Aorta (tissue), 5 donors: ENCODE measurements at regions not wholly inside any gene's neighbourhood (a gene's known extent, or its start where the extent isn't known, plus 50 kb on each side); places are given as distances from the start of the nearest gene placed in this dataset.
"Not testable (repeated sequence)": the region's sequence is repeated elsewhere in the genome, so short reads cannot be mapped to it uniquely, and the experiment has no call there.

Experiments
- ATAC-seq: fragments of 200-7000 bp; cut with Tn5 transposase; one replicate; pipeline ENCODE4 v1.9.1; 2022; ENCODE audit warnings: moderate library complexity; ENCODE audit not compliant: low FRiP score
- DNase-seq, 2 donors: peaks; one replicate each; pipeline ENCODE4 v3.0.0-alpha.2; 2020
- H3K27ac ChIP-seq, 2 donors: one replicate each; pipeline ENCODE4 v1.5.1; 2013; ENCODE audit warnings: low read length in 2 of 2, mild to moderate bottlenecking in 2 of 2, moderate library complexity in 2 of 2, control low read depth in 1 of 2, inconsistent platforms in 1 of 2, low read depth in 1 of 2
- H3K27me3 ChIP-seq, 2 donors: one replicate each; pipeline ENCODE4 v1.6.1; 2013; ENCODE audit warnings: control low read depth in 1 of 2, low read length in 1 of 2, mild to moderate bottlenecking in 1 of 2, moderate library complexity in 1 of 2; ENCODE audit not compliant: insufficient read depth in 2 of 2, control insufficient read depth in 1 of 2
- H3K36me3 ChIP-seq, 2 donors: one replicate each; pipeline ENCODE4 v1.6.1; 2013; ENCODE audit warnings: control low read depth in 1 of 2, low read length in 1 of 2, mild to moderate bottlenecking in 1 of 2; ENCODE audit not compliant: insufficient read depth in 2 of 2, control insufficient read depth in 1 of 2
- H3K4me1 ChIP-seq, 2 donors: one replicate each; pipeline ENCODE4 v1.6.1; 2013; ENCODE audit warnings: low read length in 2 of 2, control low read depth in 1 of 2, mild to moderate bottlenecking in 1 of 2, moderate library complexity in 1 of 2; ENCODE audit not compliant: insufficient read depth in 2 of 2, control insufficient read depth in 1 of 2
- H3K4me3 ChIP-seq, 2 donors: one replicate each; pipeline ENCODE4 v1.5.1; 2013; ENCODE audit warnings: low read length in 2 of 2, control low read depth in 1 of 2, mild to moderate bottlenecking in 1 of 2
- H3K9me3 ChIP-seq: one replicate; pipeline ENCODE4 v1.6.1; 2013; ENCODE audit warnings: mild to moderate bottlenecking, low read length; ENCODE audit not compliant: control insufficient read depth
- WGBS, 2 donors: extraction: QIAGEN DNeasy Blood & Tissue Kit; methylation state at CpG; one replicate each; pipeline ENCODE4 v1.1.7; 2013; 5-methylcytosine and 5-hydroxymethylcytosine counted together
- intact Hi-C, 2 donors: fragments of 100-400 bp; cut with DNase I; formaldehyde crosslinking; loops; one replicate each; pipeline versions ENCODE4 v1.14.2 to v1.15.0; 2022
- donor health status: healthy with polysubstance abuse.
- donor health status: Bipolar disorder and iron deficiency.
- donor health status: DM: no; HTN: no; CAD: no.
- donor health status: DM: no; HTN: no; CAD: no.
- donor health status: DM: yes; HTN: yes; CAD: no.

GRCh38 chrX:99988532-99988931 lies 421.5 kb downstream of the PCDH19 start:
- WGBS, 2 donors, result 75 to 78% methylated on average over 3 of the region's 3 CpGs
- intact Hi-C loops, H3K27ac ChIP-seq, H3K4me1 ChIP-seq, H3K27me3 ChIP-seq, ATAC-seq, H3K9me3 ChIP-seq, H3K4me3 ChIP-seq, H3K36me3 ChIP-seq, DNase-seq: not testable (repeated sequence)

- no peak for DNase-seq
- H3K4me1 ChIP-seq, result no peaks in the 10 kb centered on the region
- H3K9me3 ChIP-seq, result no peaks in the 10 kb centered on the region
- ATAC-seq, result no peak
- intact Hi-C loops, result no loop called here
- no peaks in the 10 kb centered on the region for H3K27me3 ChIP-seq
- H3K4me3 ChIP-seq, result no peak overlapping the region
- H3K36me3 ChIP-seq, result no peaks in the 10 kb centered on the region
- WGBS, 2 donors, result 64 to 72% methylated on average over 3 of the region's 3 CpGs
- H3K27ac ChIP-seq, result no peak overlapping the region
Observed at GRCh38 chrX:99973572-99974226, 436.4 kb downstream of the PCDH19 start.

- no peak overlapping the region for H3K4me3 ChIP-seq
- H3K36me3 ChIP-seq, result no peaks in the 10 kb centered on the region
- H3K4me1 ChIP-seq, result no peaks in the 10 kb centered on the region
- DNase-seq (no peak), ATAC-seq (no peak)
- WGBS, 2 donors, result 35 to 50% methylated on average over 15 of the region's 15 CpGs
- intact Hi-C loops, result no loop called here
- no peaks in the 10 kb centered on the region for H3K27me3 ChIP-seq
- H3K27ac ChIP-seq, result no peak overlapping the region
- H3K9me3 ChIP-seq, result no peaks in the 10 kb centered on the region
Observed at GRCh38 chrX:99939883-99940232, 470.2 kb downstream of the PCDH19 start.

- WGBS, 2 donors, result 34 to 36% methylated on average over 29 of the region's 29 CpGs
- ATAC-seq, H3K27ac ChIP-seq, intact Hi-C loops, H3K36me3 ChIP-seq, H3K4me1 ChIP-seq, H3K9me3 ChIP-seq, H3K27me3 ChIP-seq, H3K4me3 ChIP-seq: not testable (repeated sequence)
- peak in 1 of 2 donors; percentile 70 for DNase-seq
Observed at GRCh38 chrX:99939206-99939882, 470.7 kb downstream of the PCDH19 start.

GRCh38 chrX:99938464-99938863 lies 471.6 kb downstream of the PCDH19 start:
- WGBS, 2 donors, result 81 to 88% methylated on average over 10 of the region's 10 CpGs
- H3K9me3 ChIP-seq, result no peaks in the 10 kb centered on the region
- H3K27me3 ChIP-seq, result no peaks in the 10 kb centered on the region
- H3K4me3 ChIP-seq, result no peak overlapping the region
- intact Hi-C loops, result no loop called here
- no peaks in the 10 kb centered on the region for H3K36me3 ChIP-seq
- peak in 1 of 2 donors; percentile 42 for DNase-seq
- no peak overlapping the region for H3K27ac ChIP-seq
- no peaks in the 10 kb centered on the region for H3K4me1 ChIP-seq
- no peak for ATAC-seq

GRCh38 chrX:99933865-99934264 lies 476.2 kb downstream of the PCDH19 start:
- Histone ChIP-seq H3K27ac (no peak overlapping the region), H3K4me1 (no peaks in the 10 kb centered on the region), H3K36me3 (no peaks in the 10 kb centered on the region), H3K27me3 (no peaks in the 10 kb centered on the region), H3K9me3 (no peaks in the 10 kb centered on the region), H3K4me3 (no peak overlapping the region)
- 53 to 80% methylated on average over 1 of the region's 1 CpG for WGBS, 2 donors
- DNase-seq (no peak), ATAC-seq (no peak)
- intact Hi-C loops, result no loop called here

- no peak overlapping the region for H3K4me3 ChIP-seq
- 40 to 48% methylated on average over 2 of the region's 2 CpGs for WGBS, 2 donors
- DNase-seq, result no peak
- H3K4me1 ChIP-seq, result no peaks in the 10 kb centered on the region
- ATAC-seq, result no peak
- H3K9me3 ChIP-seq, result no peaks in the 10 kb centered on the region
- no peak overlapping the region for H3K27ac ChIP-seq
- H3K27me3 ChIP-seq, result no peaks in the 10 kb centered on the region
- H3K36me3 ChIP-seq, result no peaks in the 10 kb centered on the region
- intact Hi-C loops, result no loop called here
Observed at GRCh38 chrX:99914635-99915034, 495.4 kb downstream of the PCDH19 start.

- intact Hi-C loops, result no loop called here
- Histone ChIP-seq H3K36me3 (no peaks in the 10 kb centered on the region), H3K9me3 (no peaks in the 10 kb centered on the region), H3K4me3 (no peak overlapping the region), H3K27ac (no peak overlapping the region), H3K4me1 (no peaks in the 10 kb centered on the region), H3K27me3 (no peaks in the 10 kb centered on the region)
- WGBS, 2 donors, result 51 to 54% methylated on average over 5 of the region's 5 CpGs
- DNase-seq, result no peak
- no peak for ATAC-seq
Observed at GRCh38 chrX:99913611-99914010, 496.5 kb downstream of the PCDH19 start.

GRCh38 chrX:99909946-99910345 lies 500.1 kb downstream of the PCDH19 start:
- no peak for DNase-seq
- intact Hi-C loops, result no loop called here
- Histone ChIP-seq H3K27me3 (no peaks in the 10 kb centered on the region), H3K4me3 (no peak overlapping the region), H3K27ac (no peak overlapping the region), H3K9me3 (no peaks in the 10 kb centered on the region), H3K36me3 (no peaks in the 10 kb centered on the region), H3K4me1 (no peaks in the 10 kb centered on the region)
- WGBS, 2 donors, result 29% methylated on average over 1 of the region's 1 CpG
- ATAC-seq, result no peak
